Gastrocnemius medialis (tissue), 4 donors: ENCODE measurements at regions not wholly inside any gene's neighbourhood (a gene's known extent, or its start where the extent isn't known, plus 50 kb on each side); places are given as distances from the start of the nearest gene placed in this dataset.

Source experiments
- CTCF ChIP-seq, 5 experiments: fragments of 450-650 bp in 3 of 5; fragments of 200-600 bp in 2 of 5; sonication (generic) in 2 of 5; IDR thresholded peaks in 4 of 5; conservative IDR thresholded peaks in 1 of 5; 1 replicate in 4 of 5; 2 replicates in 1 of 5; pipeline ENCODE4 v1.5.1; 2016 to 2019; ENCODE audit warnings: antibody characterized with exemption in 5 of 5, mild to moderate bottlenecking in 3 of 5, moderate library complexity in 3 of 5
- POLR2A ChIP-seq, 2 donors: fragments of 450-650 bp; IDR thresholded peaks; one replicate each; pipeline ENCODE4 v1.6.1; 2017; ENCODE audit warnings: antibody characterized with exemption in 2 of 2, mild to moderate bottlenecking in 2 of 2, moderate library complexity in 2 of 2

- TF ChIP-seq POLR2A (IDR thresholded peaks at IDR 0.05): no peak
- no peak for TF ChIP-seq CTCF (IDR thresholded peaks at IDR 0.05 in 4 of 5, conservative IDR thresholded peaks at IDR 0.05 in 1 of 5)
These were observed 971.4 kb downstream of the MCTP2 start for GRCh38 chr15:95202569-95203349.
